SU-DHL-6 (cell line): ENCODE measurements at regions not wholly inside any gene's neighbourhood (a gene's known extent, or its start where the extent isn't known, plus 50 kb on each side); places are given as distances from the start of the nearest gene placed in this dataset.
"Not testable (repeated sequence)": the region's sequence is repeated elsewhere in the genome, so short reads cannot be mapped to it uniquely, and the experiment has no call there.

Source experiments
- EZH2phosphoT487 ChIP-seq: fragments of 200-600 bp; sonication (generic), shearing (Covaris generic); conservative IDR thresholded peaks from 2 replicates; pipeline ENCODE4 v1.6.1; 2018; ENCODE audit warnings: mild to moderate bottlenecking, antibody characterized with exemption, low read length, moderate library complexity, mixed read lengths
- TF ChIP-seq, protein P1 (sequence below): fragments of 200-600 bp; sonication (generic); IDR thresholded peaks from one replicate; pipeline ENCODE4 v1.5.1; 2017; ENCODE audit warnings: antibody characterized with exemption, mild to moderate bottlenecking, low read length, moderate library complexity; ENCODE audit not compliant: insufficient read depth, poor library complexity, severe bottlenecking

DNA sequence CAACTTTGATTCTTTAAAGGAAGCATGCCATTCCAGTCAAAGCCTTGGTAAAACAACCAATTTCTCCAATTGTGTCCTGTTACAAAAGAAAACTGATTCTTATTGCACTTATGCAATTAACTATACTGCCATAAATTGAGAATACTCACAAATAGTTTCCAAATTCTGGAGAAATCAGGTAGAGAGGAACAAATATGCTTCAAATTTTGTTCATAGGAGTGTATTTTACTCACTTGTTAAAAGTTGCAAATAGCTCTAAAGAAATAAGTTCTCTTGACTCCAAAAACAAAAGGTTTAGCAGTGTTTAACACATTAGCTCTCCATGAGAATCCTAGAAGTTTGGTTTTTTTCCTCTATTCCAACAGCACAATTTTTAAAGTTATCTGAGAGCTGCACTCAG is 176.1 kb upstream of the SMAD3 start:
- TF ChIP-seq, protein P1, sequence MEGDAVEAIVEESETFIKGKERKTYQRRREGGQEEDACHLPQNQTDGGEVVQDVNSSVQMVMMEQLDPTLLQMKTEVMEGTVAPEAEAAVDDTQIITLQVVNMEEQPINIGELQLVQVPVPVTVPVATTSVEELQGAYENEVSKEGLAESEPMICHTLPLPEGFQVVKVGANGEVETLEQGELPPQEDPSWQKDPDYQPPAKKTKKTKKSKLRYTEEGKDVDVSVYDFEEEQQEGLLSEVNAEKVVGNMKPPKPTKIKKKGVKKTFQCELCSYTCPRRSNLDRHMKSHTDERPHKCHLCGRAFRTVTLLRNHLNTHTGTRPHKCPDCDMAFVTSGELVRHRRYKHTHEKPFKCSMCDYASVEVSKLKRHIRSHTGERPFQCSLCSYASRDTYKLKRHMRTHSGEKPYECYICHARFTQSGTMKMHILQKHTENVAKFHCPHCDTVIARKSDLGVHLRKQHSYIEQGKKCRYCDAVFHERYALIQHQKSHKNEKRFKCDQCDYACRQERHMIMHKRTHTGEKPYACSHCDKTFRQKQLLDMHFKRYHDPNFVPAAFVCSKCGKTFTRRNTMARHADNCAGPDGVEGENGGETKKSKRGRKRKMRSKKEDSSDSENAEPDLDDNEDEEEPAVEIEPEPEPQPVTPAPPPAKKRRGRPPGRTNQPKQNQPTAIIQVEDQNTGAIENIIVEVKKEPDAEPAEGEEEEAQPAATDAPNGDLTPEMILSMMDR, result not testable (repeated sequence)
- not testable (repeated sequence) for TF ChIP-seq EZH2phosphoT487
